ENCODE measurements at regions not wholly inside any gene's neighbourhood (a gene's known extent, or its start where the extent isn't known, plus 50 kb on each side); places are given as distances from the start of the nearest gene placed in this dataset.

- no peak for TF ChIP-seq ZNF550 (CRISPR knock-in tag; IDR thresholded peaks at IDR 0.05; ENCODE audit: borderline replicate concordance)
Measured at GRCh38 chr4:142961866-142962265, 115.8 kb upstream of the INPP4B start (continued).

DNA sequence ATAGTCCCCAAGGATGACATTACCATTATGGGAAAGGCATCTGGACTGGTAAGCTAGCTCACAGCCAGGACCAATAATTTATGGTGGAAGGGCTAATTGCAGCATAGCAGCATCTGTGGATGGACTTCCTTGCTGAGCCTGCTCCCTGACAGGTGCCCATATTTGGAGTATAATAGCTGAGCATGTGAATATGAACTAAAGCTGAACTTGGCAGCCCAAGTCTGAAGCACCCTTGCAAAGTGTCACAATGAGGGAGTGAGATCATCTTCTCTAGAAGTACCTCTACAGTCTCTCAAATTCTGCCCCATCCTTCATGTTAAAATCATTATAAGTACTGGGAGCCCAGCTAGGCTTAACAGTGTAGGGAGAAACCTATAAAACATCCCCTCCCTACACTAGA, 128.2 kb upstream of the INPP4B start:
- no TSS peak for BruUV-seq (replicated peaks)
- CTCF ChIA-PET (ENCODE audit: low intra/inter-chr PET ratio, low total read pairs): no interaction called here
- FAIRE-seq: no peak
- Histone ChIP-seq H4K20me1 (ENCODE audit: insufficient read depth, low read length) (no peaks in the 10 kb centered on the region), H3K79me2 (ENCODE audit: insufficient read depth, low read length) (no peaks in the 10 kb centered on the region), H3K27ac (ENCODE audit: extremely low read length, insufficient read depth, low read length) (no peak overlapping the region), H3K4me1 (ENCODE audit: insufficient read depth, low read length) (no peaks in the 10 kb centered on the region), H3K27me3 (ENCODE audit: control insufficient read depth in 1 of 2, insufficient read depth in 2 of 2, low read length in 2 of 2) (no peaks in the 10 kb centered on the region), H3K4me3 (replicated peaks in 1 of 3; ENCODE audit: insufficient read depth in 1 of 3, low read depth in 2 of 3, low read length in 3 of 3) (no peak overlapping the region), H3K9ac (ENCODE audit: insufficient read depth, low read depth, low read length) (no peak overlapping the region), H2AFZ (ENCODE audit: low read length) (no peak overlapping the region), H3K9me3 (ENCODE audit: low read length) (no peaks in the 10 kb centered on the region), H3K36me3 (replicated peaks in 1 of 2; ENCODE audit: control insufficient read depth in 1 of 2, insufficient read depth in 2 of 2, low read length in 2 of 2) (no peaks in the 10 kb centered on the region), H3K4me2 (ENCODE audit: low read depth, low read length) (no peak overlapping the region)
- in situ Hi-C loops (cut with HindIII; ENCODE audit: extremely low pct_ligation_motif_present, low pct_unique_long_range_greater_than_20kb): no loop called here
- no peak for ATAC-seq
- intact Hi-C loops (cut with micrococcal nuclease; ENCODE audit: unreplicated experiment): no loop called here
- POLR2A ChIA-PET: no interaction called here
- TF ChIP-seq, protein P1, sequence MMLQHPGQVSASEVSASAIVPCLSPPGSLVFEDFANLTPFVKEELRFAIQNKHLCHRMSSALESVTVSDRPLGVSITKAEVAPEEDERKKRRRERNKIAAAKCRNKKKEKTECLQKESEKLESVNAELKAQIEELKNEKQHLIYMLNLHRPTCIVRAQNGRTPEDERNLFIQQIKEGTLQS (CRISPR knock-in tag; IDR thresholded peaks at IDR 0.05): no peak
- TF ChIP-seq ZNF546 (CRISPR knock-in tag; conservative IDR thresholded peaks at IDR 0.05) (no peak), YEATS4 (CRISPR knock-in tag; IDR thresholded peaks at IDR 0.05; ENCODE audit: borderline replicate concordance) (no peak), ZNF446 (CRISPR knock-in tag; IDR thresholded peaks at IDR 0.05) (no peak), JDP2 (CRISPR knock-in tag; IDR thresholded peaks at IDR 0.05; ENCODE audit: borderline replicate concordance) (no peak)
- no peak for DNase-seq (ENCODE audit: low spot score)

GRCh38 chr4:142975618-142976017, 129.5 kb upstream of the INPP4B start:
- Histone ChIP-seq H3K9ac (ENCODE audit: insufficient read depth, low read depth, low read length) (no peak overlapping the region), H3K4me1 (ENCODE audit: insufficient read depth, low read length) (no peaks in the 10 kb centered on the region), H3K36me3 (replicated peaks in 1 of 2; ENCODE audit: control insufficient read depth in 1 of 2, insufficient read depth in 2 of 2, low read length in 2 of 2) (no peaks in the 10 kb centered on the region), H3K4me3 (replicated peaks in 1 of 3; ENCODE audit: insufficient read depth in 1 of 3, low read depth in 2 of 3, low read length in 3 of 3) (no peak overlapping the region), H3K4me2 (ENCODE audit: low read depth, low read length) (no peak overlapping the region), H3K27me3 (ENCODE audit: control insufficient read depth in 1 of 2, insufficient read depth in 2 of 2, low read length in 2 of 2) (no peaks in the 10 kb centered on the region), H3K27ac (ENCODE audit: extremely low read length, insufficient read depth, low read length) (no peak overlapping the region), H3K9me3 (ENCODE audit: low read length) (no peaks in the 10 kb centered on the region), H2AFZ (ENCODE audit: low read length) (no peak overlapping the region), H3K79me2 (ENCODE audit: insufficient read depth, low read length) (no peaks in the 10 kb centered on the region), H4K20me1 (ENCODE audit: insufficient read depth, low read length) (no peaks in the 10 kb centered on the region)
- DNase-seq (ENCODE audit: low spot score) (no peak), ATAC-seq (no peak), FAIRE-seq (no peak)
- intact Hi-C loops (cut with micrococcal nuclease; ENCODE audit: unreplicated experiment) (no loop called here), in situ Hi-C loops (cut with HindIII; ENCODE audit: extremely low pct_ligation_motif_present, low pct_unique_long_range_greater_than_20kb) (loop anchor here (25.0 kb wide), 2 partner anchors 212 to 512 kb away; partner anchors contain the start of gene USP38)
- no TSS peak for BruUV-seq (replicated peaks)
- WGBS (ENCODE audit: low lambda C conversion rate): 2% methylated on average over 1 of the region's 1 CpG
- ChIA-PET CTCF (ENCODE audit: low intra/inter-chr PET ratio, low total read pairs) (no interaction called here), POLR2A (no interaction called here)
- TF ChIP-seq GATAD1 (CRISPR knock-in tag; IDR thresholded peaks at IDR 0.05): no peak
- TF ChIP-seq KDM5B (CRISPR knock-in tag; IDR thresholded peaks at IDR 0.05; ENCODE audit: borderline replicate concordance): no peak
- TF ChIP-seq ZNF570 (CRISPR knock-in tag; IDR thresholded peaks at IDR 0.05; ENCODE audit: borderline replicate concordance): no peak
- TF ChIP-seq ZNF891 (CRISPR knock-in tag; IDR thresholded peaks at IDR 0.05): no peak
- TF ChIP-seq HOXA7 (CRISPR knock-in tag; IDR thresholded peaks at IDR 0.05): no peak
- TF ChIP-seq ZNF354B (CRISPR knock-in tag; IDR thresholded peaks at IDR 0.05): no peak
- TF ChIP-seq, protein P2, sequence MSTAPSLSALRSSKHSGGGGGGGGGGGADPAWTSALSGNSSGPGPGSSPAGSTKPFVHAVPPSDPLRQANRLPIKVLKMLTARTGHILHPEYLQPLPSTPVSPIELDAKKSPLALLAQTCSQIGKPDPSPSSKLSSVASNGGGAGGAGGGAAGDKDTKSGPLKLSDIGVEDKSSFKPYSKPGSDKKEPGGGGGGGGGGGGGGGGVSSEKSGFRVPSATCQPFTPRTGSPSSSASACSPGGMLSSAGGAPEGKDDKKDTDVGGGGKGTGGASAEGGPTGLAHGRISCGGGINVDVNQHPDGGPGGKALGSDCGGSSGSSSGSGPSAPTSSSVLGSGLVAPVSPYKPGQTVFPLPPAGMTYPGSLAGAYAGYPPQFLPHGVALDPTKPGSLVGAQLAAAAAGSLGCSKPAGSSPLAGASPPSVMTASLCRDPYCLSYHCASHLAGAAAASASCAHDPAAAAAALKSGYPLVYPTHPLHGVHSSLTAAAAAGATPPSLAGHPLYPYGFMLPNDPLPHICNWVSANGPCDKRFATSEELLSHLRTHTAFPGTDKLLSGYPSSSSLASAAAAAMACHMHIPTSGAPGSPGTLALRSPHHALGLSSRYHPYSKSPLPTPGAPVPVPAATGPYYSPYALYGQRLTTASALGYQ (CRISPR knock-in tag; IDR thresholded peaks at IDR 0.05): no peak
- TF ChIP-seq TBL1XR1 (IDR thresholded peaks at IDR 0.05; ENCODE audit: borderline replicate concordance, low read length, partially characterized antibody): no peak
- TF ChIP-seq ZNF607 (CRISPR knock-in tag; IDR thresholded peaks at IDR 0.05; ENCODE audit: borderline replicate concordance): no peak
- TF ChIP-seq, protein P3, sequence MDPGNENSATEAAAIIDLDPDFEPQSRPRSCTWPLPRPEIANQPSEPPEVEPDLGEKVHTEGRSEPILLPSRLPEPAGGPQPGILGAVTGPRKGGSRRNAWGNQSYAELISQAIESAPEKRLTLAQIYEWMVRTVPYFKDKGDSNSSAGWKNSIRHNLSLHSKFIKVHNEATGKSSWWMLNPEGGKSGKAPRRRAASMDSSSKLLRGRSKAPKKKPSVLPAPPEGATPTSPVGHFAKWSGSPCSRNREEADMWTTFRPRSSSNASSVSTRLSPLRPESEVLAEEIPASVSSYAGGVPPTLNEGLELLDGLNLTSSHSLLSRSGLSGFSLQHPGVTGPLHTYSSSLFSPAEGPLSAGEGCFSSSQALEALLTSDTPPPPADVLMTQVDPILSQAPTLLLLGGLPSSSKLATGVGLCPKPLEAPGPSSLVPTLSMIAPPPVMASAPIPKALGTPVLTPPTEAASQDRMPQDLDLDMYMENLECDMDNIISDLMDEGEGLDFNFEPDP (CRISPR knock-in tag; conservative IDR thresholded peaks at IDR 0.05): no peak
